Esophagus muscularis mucosa (tissue), 3 donors: ENCODE measurements at regions not wholly inside any gene's neighbourhood (a gene's known extent, or its start where the extent isn't known, plus 50 kb on each side); places are given as distances from the start of the nearest gene placed in this dataset.

Experiments
- CTCF ChIP-seq, 3 experiments: fragments of 200-600 bp in 2 of 3; fragments of 450-650 bp in 1 of 3; sonication (generic) in 2 of 3; IDR thresholded peaks; one replicate each; pipeline ENCODE4 v1.5.1; 2017 to 2019; ENCODE audit warnings: antibody characterized with exemption in 3 of 3, mild to moderate bottlenecking in 2 of 3, moderate library complexity in 1 of 3
- POLR2A ChIP-seq: fragments of 450-650 bp; IDR thresholded peaks from one replicate; pipeline ENCODE4 v1.6.1; 2017; ENCODE audit warnings: antibody characterized with exemption, moderate library complexity, mild to moderate bottlenecking, low read depth
- POLR2AphosphoS5 ChIP-seq, 2 donors: sonication (generic); formaldehyde crosslinking; IDR thresholded peaks; one replicate each; pipeline ENCODE4 v1.6.1; 2017; ENCODE audit warnings: antibody characterized with exemption in 2 of 2

DNA sequence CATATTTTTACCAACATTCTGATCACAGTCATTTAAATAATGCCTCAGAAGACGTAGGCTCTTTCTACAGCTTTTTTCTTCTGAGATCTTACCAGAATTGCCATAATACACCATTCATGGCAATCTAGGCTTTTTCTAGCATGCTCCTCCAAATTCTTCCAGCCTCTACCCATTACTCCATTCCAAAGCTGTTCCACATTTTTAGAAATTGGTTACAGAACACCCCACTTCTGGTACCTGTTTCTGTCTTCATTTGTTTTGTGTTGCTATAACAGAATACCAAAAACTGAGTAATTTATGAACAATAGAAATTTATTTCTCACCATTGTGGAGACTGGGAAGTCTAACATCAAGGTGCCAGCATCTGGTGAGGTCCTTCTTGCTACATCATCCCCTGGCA is 385.4 kb downstream of the BRINP2 start:
- TF ChIP-seq CTCF (IDR thresholded peaks at IDR 0.05), result no peak
- no peak for TF ChIP-seq POLR2A
- no peak for TF ChIP-seq POLR2AphosphoS5 (IDR thresholded peaks at IDR 0.05)
